Skeletal muscle tissue (tissue), 3 donors: ENCODE measurements at regions not wholly inside any gene's neighbourhood (a gene's known extent, or its start where the extent isn't known, plus 50 kb on each side); places are given as distances from the start of the nearest gene placed in this dataset.

Experiments
- H3K27ac ChIP-seq: one replicate; pipeline ENCODE4 v1.7.0; 2013; ENCODE audit warnings: mild to moderate bottlenecking, low read depth, low read length, inconsistent platforms
- H3K27me3 ChIP-seq, 3 donors: one replicate each; pipeline ENCODE4 v1.7.0; 2013; ENCODE audit warnings: low read length in 3 of 3; ENCODE audit not compliant: control insufficient read depth in 3 of 3, insufficient read depth in 3 of 3
- H3K36me3 ChIP-seq, 3 donors: one replicate each; pipeline ENCODE4 v1.7.0; 2013; ENCODE audit warnings: low read length in 3 of 3; ENCODE audit not compliant: control insufficient read depth in 3 of 3, insufficient read depth in 3 of 3
- H3K4me1 ChIP-seq, 3 donors: one replicate each; pipeline ENCODE4 v1.7.0; 2013; ENCODE audit warnings: low read length in 3 of 3, mild to moderate bottlenecking in 3 of 3; ENCODE audit not compliant: control insufficient read depth in 3 of 3, insufficient read depth in 3 of 3
- H3K4me3 ChIP-seq, 3 donors: one replicate each; pipeline ENCODE4 v1.7.0; 2013; ENCODE audit warnings: low read length in 3 of 3
- H3K9ac ChIP-seq, 3 donors: one replicate each; pipeline ENCODE4 v1.7.0; 2013; ENCODE audit warnings: low read length in 3 of 3, mild to moderate bottlenecking in 3 of 3, moderate library complexity in 2 of 3, low read depth in 1 of 3
- H3K9me3 ChIP-seq, 3 donors: one replicate each; pipeline ENCODE4 v1.7.0; 2013; ENCODE audit warnings: low read length in 3 of 3; ENCODE audit not compliant: control insufficient read depth in 3 of 3
- donor health status: Osteomylitis.

DNA sequence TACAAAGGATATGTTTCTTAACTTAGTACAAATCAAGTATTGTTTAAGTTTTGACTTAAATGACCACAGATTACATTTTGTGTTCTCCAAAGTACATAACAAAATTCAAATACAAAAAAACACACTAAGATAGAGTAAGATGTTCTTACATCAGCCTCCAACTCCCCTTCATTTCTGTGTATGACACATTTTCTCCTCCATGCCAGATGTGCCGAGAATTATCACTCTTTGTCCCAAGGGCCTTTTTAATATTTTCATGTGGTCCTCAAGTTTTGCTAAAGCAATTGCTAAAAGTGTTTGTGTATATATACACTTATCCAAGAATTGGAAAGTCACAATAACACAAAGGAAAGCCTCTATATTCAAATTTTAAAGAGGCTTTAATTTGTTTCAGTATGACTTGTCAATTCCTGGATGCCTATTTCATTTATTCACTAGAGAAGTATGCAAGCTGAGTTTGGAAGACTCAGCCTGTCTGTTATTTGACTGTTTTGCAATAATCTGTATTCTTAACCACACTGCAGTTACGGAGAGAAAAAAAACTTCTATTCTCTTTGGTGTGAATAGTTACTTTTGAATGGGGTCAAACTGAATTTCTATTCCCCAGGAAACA is 586.4 kb upstream of the SEMA3D start:
- Histone ChIP-seq H3K4me1 (no peaks in the 10 kb centered on the region), H3K4me3 (no peak overlapping the region), H3K9ac (no peak overlapping the region), H3K27ac (no peak overlapping the region), H3K9me3 (no peaks in the 10 kb centered on the region), H3K27me3 (no peaks in the 10 kb centered on the region), H3K36me3 (no peaks in the 10 kb centered on the region)

DNA sequence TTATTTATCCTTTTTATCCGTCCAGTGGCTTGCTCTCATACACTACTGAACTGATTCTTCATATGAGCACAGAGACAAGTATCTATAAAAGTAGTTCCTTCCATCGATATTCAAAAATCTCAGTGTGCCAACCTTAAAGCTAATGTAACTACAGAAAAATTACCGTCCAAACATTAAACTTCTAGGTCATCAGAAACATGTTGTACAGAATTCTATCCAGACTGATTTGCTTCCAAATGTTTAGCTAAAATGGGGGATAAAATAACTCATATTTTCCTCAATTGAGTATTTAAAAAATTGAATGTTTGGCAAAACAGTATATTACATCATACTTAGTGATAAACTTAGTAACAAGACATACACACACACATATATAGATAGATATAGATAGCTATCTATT is 584.7 kb upstream of the SEMA3D start:
- no peak overlapping the region for H3K9ac ChIP-seq
- H3K9me3 ChIP-seq: no peaks in the 10 kb centered on the region
- H3K27ac ChIP-seq: no peak overlapping the region
- no peaks in the 10 kb centered on the region for H3K27me3 ChIP-seq
- H3K4me3 ChIP-seq: no peak overlapping the region
- H3K4me1 ChIP-seq: no peaks in the 10 kb centered on the region
- H3K36me3 ChIP-seq: no peaks in the 10 kb centered on the region

DNA sequence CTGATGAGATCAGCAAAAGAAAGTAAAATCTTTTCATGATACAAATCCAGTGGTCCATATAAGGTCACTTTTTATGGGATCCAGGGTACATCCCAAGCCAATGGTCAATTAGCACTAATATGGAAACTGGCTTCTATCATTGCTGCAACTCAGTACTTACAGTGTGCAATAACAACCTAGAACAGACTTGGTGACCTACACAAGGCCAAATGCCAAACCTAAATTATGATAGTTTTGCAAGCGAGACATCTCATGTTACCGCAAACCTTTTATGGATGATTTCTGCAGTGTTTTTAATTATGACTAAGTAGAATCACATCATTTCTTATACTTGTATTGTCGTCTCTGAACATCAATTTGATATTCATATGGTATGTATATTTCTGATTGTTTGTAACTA is 583.5 kb upstream of the SEMA3D start:
- no peak overlapping the region for H3K27ac ChIP-seq
- no peak overlapping the region for H3K9ac ChIP-seq
- H3K4me1 ChIP-seq: no peaks in the 10 kb centered on the region
- no peak overlapping the region for H3K4me3 ChIP-seq
- no peaks in the 10 kb centered on the region for H3K27me3 ChIP-seq
- no peaks in the 10 kb centered on the region for H3K9me3 ChIP-seq
- H3K36me3 ChIP-seq: no peaks in the 10 kb centered on the region

DNA sequence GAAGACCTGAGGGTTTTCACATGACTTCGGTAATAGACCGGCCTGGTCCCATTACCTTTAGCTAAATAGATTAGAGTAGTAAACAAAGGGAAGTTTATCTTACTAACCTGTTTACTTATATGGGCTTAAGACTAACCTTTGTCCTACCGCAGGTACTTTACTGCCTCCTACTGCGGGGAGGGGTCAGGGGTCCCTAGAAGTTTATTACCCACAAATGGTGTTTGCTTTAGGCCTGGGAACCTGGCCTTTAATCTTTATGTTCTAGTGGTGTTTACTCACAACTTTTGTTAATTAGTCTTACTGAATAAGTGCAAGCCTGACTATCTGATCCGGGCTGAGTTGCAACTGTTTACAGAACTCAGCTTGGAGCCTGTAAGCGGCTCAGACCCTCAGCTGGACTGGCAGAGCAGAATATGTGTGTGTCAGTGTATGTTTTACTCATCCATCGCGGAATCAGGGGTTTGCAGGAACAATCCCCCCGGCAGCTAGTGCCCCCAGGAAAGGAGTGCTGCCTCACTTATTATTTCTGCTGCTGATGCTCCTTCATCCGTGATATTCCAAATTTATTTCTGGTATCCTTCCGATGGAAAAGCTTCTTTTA is 578.9 kb upstream of the SEMA3D start:
- H3K4me1 ChIP-seq: no peaks in the 10 kb centered on the region
- H3K9ac ChIP-seq: no peak overlapping the region
- no peaks in the 10 kb centered on the region for H3K36me3 ChIP-seq
- H3K9me3 ChIP-seq: no peaks in the 10 kb centered on the region
- no peak overlapping the region for H3K27ac ChIP-seq
- H3K4me3 ChIP-seq: no peak overlapping the region
- no peaks in the 10 kb centered on the region for H3K27me3 ChIP-seq

DNA sequence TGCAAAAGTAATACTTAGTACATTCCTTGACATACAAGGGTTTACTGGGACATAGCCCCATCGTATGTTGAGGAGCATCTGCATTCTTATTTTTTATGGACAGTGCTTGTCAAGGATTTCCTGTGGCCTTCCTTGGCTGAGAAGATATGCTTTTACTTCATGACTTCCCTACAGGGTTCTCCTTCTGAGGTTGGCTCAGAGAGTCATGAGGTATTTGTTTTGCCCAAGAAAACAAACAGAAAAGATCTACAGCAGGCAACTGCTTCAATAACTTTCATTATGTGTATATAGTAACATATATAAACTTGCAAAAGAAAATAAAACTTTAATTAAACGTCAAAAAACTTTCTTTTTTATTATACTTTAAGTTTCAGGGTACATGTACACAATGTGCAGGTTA is 577.2 kb upstream of the SEMA3D start:
- Histone ChIP-seq H3K9ac (no peak overlapping the region), H3K27me3 (no peaks in the 10 kb centered on the region), H3K4me3 (no peak overlapping the region), H3K9me3 (no peaks in the 10 kb centered on the region), H3K36me3 (no peaks in the 10 kb centered on the region), H3K27ac (no peak overlapping the region), H3K4me1 (no peaks in the 10 kb centered on the region)

DNA sequence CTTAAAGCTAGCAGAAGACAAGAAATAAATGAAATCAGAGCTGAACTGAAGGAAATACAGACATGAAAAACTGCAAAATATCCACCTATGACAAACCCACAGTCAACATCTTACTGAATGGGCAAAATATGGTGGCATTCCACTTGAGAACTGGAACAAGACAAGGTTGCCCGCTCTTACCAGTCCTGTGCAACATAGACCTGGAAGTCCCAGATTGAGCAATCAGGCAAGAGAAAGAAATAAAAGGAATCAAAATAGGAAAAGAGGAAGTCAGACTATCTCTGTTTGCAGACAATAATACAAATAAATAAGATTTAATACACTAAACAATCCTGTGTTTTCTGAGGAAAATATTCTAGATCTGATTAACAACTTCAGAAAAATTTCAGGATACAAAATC is 570.5 kb upstream of the SEMA3D start:
- Histone ChIP-seq H3K9ac (no peak overlapping the region), H3K4me1 (no peaks in the 10 kb centered on the region), H3K27me3 (no peaks in the 10 kb centered on the region), H3K36me3 (no peaks in the 10 kb centered on the region), H3K4me3 (no peak overlapping the region), H3K9me3 (no peaks in the 10 kb centered on the region), H3K27ac (no peak overlapping the region)

DNA sequence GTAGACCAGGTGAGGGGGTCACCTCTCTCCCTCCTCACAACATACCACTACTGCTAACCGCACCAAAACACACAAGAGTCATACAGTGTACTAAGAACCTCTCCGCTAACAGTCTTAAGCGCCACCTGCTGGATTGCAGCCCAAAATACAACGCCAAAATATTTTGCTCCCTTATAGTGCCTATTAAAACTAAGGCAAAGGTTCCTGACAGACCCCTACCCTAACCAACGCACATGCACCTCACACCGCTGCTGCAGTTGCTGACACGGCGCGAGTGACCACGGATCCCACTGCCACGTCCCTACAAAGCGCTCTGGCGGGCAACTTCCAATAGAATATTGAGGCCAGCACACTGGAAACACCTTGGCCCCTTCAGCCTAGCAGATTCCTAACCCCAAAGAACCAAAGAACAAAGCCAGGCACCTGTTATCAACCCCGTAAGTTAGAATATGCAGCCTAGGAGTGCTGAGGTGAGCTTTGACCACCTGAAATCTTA is 563.6 kb upstream of the SEMA3D start:
- no peaks in the 10 kb centered on the region for H3K4me1 ChIP-seq
- H3K9ac ChIP-seq: no peak overlapping the region
- no peak overlapping the region for H3K4me3 ChIP-seq
- no peaks in the 10 kb centered on the region for H3K27me3 ChIP-seq
- H3K9me3 ChIP-seq: peaks cover 0 to 2% (median 1%) of the 10 kb centered on the region in 3 donors
- H3K27ac ChIP-seq: no peak overlapping the region
- no peaks in the 10 kb centered on the region for H3K36me3 ChIP-seq

DNA sequence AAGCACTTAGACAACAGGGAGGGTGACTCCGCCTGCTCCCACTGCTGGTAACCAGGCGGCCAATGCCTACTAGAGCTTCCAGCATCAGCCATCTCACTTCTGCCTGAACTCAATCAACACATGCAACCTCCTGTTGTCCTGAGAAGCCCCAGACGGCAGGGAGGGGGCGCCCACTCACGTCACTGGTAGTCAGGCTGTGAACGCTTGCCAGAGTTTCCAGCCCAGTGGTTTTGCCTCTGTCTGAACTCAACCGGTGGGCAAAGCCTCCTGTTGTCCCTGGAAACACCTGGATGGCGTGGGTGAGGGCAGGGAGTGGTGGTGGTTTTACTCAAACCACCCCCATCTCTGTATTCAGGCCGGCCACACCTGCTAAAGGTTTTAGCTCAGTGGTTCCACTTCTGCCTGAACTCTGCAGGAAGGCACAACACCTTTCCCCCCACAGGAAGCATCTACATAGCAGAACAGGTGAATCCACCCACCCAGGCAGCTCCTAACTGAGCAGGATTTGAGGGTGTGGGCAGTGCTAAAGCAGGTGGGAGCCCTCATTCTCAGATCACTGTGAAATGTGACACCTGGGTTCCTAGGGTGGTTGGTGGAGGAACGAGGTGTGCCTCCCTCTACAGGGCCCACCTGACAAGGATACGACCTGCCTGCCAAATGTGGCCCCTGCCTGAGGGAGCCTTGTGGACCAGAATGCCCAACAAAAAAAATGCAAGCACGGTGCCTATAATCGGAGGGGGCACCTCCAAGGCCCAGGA is 563.0 kb upstream of the SEMA3D start:
- Histone ChIP-seq H3K4me3 (no peak overlapping the region), H3K4me1 (no peaks in the 10 kb centered on the region), H3K9ac (no peak overlapping the region), H3K27ac (no peak overlapping the region), H3K9me3 (peaks cover 2 to 3% (median 2%) of the 10 kb centered on the region in 3 donors), H3K27me3 (no peaks in the 10 kb centered on the region), H3K36me3 (no peaks in the 10 kb centered on the region)

DNA sequence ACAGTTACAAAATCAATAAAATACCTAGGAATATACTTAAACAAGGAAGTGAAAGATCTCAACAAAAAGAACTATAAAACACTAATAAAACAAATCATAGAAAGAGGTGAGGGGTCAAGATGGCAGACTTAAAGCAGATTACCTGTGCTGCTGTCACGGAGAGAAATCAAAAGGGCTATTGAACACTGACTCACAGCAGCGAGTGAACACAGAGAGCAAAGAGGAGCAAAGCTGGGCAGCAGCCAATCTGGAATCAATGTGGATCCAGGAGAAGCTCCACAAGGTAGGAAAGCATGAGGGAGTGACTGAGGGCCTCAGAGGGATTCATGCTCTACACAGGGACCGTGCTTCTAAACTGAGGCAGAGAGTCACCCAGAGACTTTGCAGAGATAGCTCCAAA is 562.0 kb upstream of the SEMA3D start:
- H3K36me3 ChIP-seq: no peaks in the 10 kb centered on the region
- H3K27ac ChIP-seq: no peak overlapping the region
- H3K4me3 ChIP-seq: no peak overlapping the region
- H3K4me1 ChIP-seq: no peaks in the 10 kb centered on the region
- H3K9me3 ChIP-seq: peaks cover 2 to 3% (median 2%) of the 10 kb centered on the region in 3 donors
- no peak overlapping the region for H3K9ac ChIP-seq
- no peaks in the 10 kb centered on the region for H3K27me3 ChIP-seq

DNA sequence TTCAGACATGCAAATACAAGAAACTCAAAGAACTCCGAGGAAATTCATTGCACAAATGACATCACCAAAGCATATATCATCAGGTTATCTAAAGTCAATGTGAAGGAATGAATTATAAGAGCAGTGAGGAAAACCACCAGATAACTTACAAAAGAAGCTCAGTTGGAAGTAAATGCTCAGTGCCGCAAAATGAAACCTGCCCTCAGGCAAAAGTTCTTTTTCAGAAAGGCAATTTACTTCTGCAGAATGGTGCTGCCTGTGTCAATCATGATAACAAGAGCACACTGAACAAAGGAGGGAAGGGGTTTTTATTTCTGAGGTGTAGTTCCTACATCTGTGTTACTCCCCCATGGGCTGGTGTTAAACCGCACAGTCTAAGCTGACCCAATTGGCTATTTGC is 550.6 kb upstream of the SEMA3D start:
- H3K27ac ChIP-seq: no peak overlapping the region
- no peaks in the 10 kb centered on the region for H3K9me3 ChIP-seq
- H3K4me3 ChIP-seq: no peak overlapping the region
- no peaks in the 10 kb centered on the region for H3K27me3 ChIP-seq
- no peaks in the 10 kb centered on the region for H3K4me1 ChIP-seq
- H3K36me3 ChIP-seq: no peaks in the 10 kb centered on the region
- H3K9ac ChIP-seq: no peak overlapping the region
